Inflammatory macrophage treated with lipopolysaccharide for 4 hours (primary cell): ENCODE measurements at regions not wholly inside any gene's neighbourhood (a gene's known extent, or its start where the extent isn't known, plus 50 kb on each side); places are given as distances from the start of the nearest gene placed in this dataset.

Experiments
- DNase-seq: peaks from one replicate; pipeline ENCODE4 v3.0.0-alpha.2; 2020

DNA sequence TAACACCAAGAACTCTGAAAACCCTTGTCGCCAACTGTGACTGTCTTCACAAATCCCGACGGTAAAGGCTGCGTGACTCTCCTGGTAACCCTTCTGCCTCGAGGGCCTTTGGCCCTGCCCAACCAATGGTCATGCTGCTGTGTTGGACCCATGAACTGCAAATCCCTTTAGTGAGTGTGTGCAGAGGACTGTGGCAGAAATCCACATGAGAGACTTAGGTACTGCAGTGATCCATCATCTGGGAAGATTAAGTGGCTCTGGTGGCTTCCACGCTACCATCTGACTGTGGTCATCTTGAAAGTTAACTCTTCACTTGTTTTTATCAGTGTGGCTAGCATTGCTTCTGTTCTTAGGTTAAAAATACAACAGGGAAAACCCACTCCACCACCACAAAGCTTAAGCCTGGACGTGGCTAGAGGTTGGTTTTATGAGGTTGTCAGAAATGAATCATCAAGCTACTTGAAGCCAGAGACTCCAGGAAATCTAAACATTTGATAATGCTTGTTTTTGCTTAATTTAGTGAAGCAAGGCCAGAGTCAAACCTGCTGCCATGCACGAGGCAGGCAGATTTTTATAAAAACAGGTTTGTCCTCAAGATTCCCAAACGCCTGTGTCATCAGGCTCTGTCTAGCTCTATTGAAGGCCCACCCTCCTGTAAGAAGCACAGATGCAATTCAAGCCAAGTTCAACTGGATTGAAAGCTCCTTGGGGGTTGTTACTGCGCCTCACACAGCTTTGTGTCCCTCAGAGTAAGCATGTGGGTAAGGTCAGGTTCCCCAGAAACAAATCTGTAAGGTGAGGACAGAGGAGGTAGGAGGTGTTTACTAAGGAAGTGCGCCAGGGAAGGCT, 52.7 kb upstream of the ERCC6L2 start:
- DNase-seq: no peak

DNA sequence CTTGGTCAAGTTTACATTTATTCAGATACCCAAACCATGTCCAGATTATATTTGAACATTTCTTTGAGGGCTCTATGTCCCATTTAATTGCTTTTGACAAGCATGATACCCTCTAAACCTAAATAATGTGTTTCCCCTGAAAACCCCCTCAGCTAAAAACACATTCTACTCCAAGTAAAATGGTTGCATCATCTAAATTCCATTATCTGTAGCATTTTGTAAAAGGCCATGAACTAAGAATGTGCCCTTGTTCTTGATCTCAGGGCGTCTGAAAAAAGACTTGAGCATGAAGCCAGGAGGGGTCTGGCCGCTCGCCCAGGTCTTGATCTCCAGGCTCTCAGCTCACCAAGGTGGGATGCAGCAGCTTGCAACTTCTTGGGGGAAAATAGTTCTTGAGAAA, 53.5 kb upstream of the ERCC6L2 start:
- no peak for DNase-seq

DNA sequence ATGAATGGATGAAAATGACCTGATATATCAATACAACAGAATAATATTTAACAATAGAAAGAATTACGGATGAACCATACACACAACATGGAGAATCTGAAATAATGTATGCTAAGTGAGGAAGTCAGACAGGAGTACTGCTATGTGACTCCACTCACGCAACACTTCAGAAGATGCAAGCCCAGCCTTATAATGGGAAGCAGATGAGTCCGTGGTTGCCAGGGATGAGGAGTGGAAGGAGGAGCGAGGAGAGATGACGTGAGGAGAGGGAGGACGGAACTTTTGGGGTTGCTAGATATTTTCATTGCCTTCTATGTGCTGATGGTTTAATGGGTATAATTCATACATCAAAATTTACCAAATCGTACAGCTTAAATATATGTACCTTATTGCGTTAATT, 55.4 kb upstream of the ERCC6L2 start:
- DNase-seq: no peak

DNA sequence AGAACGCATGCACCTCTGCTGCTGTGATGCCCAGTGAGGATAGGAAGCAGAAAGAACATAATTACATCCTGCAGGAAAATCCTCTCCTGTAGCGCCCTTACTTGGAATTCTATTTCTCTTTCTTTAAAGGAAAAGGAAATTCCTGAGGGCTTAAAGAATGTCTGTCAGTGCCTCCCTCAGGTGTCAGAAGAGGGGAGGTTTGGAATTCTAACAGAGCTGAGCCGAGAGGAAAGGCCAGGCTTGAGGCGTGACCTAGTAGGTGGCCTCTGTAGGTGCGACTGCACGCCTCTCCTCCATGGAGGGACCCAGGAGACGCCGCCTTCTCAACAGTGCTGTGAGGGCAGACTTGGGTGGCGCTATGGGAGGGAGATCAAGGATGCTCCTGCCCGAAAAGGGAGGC, 55.9 kb upstream of the ERCC6L2 start:
- no peak for DNase-seq

DNA sequence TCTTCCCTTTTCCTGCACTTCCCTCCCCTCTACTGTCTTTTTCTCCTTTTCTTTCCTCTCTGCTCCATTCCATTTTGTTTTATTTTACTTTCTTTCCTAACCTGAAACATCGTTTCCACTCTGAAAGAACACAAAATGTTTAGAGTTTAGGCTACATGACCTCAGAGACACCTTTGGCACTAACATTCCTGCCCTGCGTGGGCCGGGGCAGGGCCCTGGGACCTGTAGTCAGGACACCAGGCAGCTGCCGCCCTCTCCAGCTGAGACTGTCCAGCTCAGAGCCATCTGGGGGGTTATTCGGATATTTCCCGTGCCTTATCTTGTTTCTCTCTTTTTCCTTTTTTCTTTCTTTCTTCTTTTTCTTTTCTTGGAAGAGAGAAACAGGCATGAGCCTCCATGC, 58.3 kb upstream of the ERCC6L2 start:
- no peak for DNase-seq

DNA sequence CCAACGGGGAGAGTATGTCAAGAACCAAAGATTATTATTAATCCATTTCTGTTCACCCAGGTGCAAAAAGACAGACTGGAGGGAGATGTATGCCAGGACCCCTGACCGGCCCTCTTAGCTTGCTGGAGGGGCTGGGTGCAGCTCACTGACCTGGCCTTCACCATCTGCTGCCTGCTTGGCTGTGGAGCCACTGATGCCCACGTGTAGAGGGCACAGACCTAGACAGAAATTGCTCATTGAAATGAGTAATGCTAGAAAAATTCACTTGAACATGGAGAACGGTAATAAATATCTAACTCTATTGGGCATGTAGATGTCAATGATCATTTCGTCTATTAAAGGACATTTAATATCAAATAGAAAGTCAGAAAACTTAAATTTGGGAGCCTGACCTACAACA, 58.8 kb upstream of the ERCC6L2 start:
- no peak for DNase-seq

DNA sequence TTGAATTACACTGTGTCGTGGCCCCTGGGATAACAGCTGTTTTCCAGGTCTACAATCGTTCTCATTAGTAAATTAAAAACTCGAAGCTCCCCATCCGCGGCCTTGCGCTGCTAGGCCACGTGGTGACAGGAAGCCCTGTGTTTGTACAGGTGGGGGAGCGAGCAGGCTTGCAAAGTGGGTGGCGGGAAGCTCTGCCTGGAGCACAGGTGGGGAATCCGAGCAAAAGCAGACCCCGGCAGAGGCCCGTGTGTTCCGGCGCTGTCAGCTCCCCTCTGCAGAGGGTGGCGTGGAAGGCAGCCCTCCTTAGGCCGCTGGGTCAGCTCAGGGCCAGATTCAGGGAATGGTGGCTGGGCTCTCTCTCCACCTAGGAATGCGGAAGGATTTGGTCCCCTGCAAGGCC, 59.5 kb upstream of the ERCC6L2 start:
- no peak for DNase-seq

DNA sequence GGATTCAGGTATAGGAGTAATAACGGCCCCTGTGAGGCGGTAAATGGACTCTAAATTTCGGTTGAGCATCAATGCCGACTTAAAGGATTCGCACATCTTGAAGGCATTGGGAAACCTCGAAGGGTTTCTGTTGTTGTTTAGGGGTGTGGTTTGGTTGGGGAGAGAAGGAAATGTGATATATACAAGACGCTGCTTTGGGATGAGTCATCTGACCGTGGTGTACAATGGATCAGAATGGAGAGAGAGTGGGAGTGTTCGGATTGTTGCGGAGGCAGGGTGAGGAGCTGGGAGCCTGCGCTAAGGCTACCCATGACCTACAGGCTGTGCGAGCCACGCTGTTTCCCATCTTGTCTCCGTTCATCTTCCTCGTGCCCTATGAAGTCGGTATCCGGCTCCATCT, 60.4 kb upstream of the ERCC6L2 start:
- DNase-seq: no peak

DNA sequence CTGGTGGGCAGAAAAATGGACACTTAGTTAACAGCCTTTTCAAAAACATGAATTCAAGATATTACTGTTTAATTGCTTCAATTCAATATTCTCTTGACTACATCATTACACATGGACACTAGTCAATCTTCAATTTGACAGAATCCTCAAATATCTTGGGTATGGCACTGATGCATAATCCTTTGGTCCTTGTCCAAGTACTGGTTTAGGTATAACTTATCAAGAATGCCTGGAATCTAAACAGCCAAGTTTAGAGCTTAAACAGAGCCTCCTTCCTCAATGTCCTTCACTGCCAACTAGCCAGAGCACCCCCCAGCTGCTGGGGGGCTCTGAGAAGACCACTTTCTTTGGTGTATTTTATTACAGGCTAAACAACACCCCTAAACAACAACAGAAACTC, 61.6 kb upstream of the ERCC6L2 start:
- DNase-seq: no peak

DNA sequence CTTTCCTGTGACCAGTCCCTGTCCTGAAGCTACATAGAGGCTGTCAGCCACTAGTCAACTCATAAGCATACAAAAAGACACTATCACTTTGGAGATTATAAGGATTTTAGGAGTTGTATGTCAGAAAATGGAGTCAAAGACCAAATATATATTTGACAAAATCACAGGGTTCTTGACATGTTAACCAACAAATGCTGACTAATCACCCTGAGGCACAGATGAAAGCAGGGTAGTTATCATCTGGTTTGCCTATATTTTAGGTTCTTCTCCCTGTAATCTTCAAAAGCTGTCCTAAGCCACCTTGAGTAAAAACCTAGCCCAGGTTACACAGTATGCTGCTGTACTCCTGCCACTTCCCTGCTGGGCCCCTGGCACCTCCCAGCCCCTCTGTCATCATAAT, 64.7 kb upstream of the ERCC6L2 start:
- DNase-seq: no peak

DNA sequence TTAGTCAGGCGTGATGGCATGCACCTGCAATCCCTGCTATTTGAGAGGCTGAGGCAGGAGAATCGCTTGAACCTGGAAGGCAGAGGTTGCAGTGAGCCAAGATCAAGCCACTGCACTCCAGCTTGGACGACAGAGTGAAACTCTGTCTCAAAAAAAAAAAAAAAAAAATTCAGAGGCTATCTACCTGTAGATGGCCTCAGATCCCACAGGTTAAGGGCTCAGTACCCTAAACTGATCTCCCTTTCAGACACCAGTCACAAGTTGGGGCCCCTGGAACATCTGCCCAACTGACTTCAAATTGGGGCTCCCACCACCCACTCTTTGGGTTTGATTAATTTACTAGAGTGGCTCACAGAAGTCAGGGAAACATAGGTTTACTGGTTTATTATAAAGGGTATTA, 65.4 kb upstream of the ERCC6L2 start:
- DNase-seq: no peak

DNA sequence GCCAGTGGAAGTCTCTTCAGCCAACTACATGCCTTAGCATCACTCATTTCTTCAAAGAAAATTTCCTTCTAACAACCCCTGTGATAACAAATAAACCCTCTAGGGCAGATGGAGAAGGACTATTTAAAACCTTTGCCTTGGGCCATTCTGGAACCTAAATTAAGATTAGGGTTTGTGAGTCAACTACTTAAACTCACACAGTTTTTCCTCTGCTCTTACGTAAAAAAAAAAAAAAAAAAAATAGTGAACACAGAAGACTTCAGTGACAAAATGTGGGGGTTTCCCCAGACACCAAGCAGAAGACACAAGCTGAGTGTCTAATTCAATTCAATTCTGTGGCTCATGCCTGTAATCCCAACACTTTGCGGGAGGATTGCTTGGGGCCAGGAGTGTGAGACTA, 65.8 kb upstream of the ERCC6L2 start:
- DNase-seq: no peak

DNA sequence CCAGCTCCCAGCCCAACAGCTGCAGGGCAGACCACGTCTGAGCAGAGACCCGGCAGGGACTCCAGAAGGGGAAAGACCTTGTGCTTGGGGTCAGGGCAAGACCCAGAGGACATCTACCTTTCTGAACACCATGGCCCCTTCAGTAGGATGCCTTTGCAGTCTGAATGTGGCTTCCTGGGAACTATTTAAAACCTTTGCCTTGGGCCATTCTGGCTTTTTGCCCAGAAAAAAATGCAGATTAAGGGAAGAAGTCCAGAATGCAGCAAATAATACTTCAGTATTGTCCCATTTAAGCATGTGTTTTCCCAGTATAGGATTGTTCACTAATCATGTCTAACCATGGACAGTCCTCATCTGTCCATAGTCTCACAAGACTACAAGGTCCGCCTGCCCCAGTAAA, 67.5 kb upstream of the ERCC6L2 start:
- DNase-seq: no peak

DNA sequence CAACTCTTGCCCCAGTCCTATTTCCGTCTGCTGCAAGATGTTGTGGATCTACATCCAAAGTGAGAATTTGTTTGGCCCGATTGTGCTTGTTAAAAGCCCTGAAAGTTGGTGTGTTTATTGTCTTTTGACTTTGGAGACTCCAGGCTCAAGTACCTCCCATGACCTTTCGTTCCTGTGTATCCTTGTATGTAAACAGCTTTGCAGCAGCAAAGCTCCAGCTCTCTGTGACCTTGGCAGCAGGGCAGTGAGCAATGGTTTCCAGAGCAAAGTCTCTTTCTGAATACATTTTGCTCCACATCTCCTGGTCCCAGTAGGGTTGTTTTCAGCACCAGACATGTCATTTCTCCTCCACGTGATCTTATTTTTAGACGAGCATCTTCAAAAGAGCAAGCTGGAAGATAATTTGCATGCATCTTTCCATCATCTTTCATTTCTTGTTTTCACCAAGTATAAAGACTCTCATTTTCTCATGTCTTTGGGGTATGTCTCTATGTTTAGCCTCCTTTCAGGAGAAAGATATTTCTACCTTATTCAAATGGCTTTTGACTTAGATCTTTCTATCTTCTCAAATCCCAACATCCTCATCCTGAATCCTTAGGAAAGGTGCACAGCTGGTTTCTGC, 68.1 kb upstream of the ERCC6L2 start:
- DNase-seq: no peak

DNA sequence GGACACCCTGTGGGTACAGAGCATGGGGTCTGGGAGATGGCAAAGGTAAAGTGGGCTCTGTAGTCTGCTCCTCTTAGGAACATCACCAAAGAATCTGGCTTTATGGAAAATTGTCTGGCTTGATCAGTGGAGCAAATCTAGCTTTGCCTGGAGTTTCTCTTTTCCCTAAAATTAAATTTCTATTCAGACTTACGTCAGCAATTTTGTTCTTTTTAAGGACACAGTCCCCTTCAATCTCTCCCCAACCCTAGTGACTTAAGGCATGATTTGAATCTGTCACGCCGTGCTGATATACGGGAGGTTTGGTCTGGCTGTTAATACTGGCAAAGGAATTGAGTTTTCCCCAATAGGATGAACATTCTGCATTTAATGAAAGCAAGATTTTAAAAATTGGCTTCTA, 72.3 kb upstream of the ERCC6L2 start:
- no peak for DNase-seq

DNA sequence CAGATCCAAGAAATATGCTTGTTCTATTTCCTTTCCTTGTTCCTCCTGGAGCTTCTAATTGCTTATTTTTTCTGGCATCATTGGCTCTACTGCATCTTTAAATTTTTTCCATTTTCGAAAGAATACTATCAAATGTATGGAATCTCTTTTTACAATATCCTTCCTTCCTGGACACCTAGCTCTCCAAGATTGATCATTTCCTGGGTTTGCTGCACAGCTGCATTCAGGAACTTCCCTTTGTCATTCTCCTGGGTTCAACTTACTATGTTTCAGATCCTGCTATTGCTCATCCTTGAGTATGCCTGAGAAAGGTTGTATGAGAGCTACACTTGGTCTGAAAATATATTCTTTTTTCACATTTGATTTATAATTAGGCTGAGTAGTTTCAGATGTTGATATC, 73.7 kb upstream of the ERCC6L2 start:
- no peak for DNase-seq

DNA sequence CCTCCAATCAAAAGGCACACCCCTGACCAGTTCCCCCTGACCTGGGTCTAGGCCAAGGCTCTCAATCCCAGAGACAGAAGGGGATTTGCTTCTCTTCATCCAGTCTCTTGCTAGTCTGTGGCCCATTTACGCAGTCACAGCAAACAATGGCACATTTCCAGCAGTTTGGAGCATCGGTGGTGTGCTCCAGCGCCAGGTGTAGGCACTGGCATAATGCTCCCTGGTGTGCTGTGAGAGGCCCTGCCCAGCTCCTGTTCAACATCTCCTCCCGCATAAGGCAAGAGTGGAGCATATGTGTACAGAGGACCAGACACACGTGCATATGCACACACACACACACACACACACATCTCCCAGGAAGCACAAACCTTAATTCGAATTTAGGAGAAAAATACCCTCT, 79.5 kb upstream of the ERCC6L2 start:
- no peak for DNase-seq

DNA sequence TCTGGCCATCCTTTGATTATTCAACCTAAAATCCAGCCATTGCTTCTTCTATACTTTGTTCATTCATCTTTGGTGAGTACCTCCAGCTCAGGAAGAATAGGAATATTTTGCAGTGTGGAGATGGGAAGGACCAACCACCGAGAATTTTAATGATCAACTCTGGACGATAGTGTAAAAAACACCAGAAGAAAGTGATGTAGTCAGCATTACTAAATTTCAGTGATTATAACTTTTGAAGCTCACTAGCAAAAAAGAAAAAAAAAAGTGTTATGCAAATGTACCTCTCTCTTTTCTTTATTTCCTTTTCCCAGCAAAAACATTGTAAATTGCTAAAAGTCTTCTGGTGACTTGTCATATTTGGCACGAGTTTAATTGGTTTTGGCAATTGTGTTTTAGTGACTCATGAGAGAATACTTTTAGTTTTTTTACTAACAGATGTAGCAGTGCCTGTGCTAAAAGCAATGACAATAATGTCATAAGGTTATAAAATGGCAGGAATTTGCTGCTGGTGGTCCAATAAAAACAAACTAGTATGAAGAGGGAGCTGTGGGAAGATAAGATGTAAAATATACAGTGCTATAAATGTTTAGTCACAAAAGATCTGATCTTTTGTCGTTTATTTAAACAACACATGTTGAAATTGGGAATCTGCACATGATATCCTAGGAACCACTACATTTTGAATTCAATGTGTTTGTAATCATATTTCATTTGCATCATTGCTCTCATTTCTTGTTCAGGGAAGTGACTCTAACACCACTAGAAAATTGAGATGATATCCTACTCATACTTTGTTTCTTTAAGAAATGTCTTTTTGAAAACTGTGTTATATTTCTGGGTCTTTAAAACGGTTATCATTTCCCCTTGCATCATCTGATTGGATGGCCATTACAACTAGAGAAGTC, 81.3 kb upstream of the ERCC6L2 start:
- DNase-seq: no peak

DNA sequence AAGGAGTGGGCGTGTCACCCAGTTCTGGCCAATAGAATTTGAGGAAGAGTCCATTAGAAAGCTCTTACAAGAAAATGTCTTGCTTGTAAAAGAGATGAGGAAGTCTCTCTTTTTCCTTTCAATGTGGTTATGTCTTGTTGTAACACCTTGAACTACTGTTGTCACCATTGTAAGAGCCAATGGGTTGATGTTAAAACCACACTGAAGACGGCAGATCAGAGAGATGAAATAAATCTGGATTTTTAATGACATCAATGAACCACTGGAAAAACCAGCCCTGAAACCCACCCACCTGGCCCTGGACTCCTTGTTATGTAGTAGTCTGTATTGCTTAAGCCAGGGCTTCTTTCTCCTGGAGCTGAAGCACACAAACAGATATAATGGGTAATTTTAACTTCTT, 83.8 kb upstream of the ERCC6L2 start:
- no peak for DNase-seq

DNA sequence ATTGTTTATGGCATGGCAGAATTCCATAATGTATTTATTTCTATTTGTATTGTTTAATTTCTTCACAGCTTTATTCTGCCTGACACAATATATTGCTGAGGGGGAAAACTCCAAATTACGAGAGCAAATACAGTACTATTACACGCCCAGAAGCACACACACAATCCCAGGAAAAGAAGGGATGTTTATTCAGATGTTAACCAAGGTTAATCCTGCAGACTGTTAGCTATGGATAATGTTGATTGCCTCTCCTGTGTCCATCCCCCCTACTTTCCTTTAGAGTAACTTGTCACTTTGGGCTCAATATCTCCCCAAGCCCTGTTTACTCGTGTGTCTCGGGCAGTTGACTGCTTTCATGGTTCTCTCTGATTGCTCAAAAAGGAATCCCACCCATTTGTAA, 84.2 kb upstream of the ERCC6L2 start:
- no peak for DNase-seq

DNA sequence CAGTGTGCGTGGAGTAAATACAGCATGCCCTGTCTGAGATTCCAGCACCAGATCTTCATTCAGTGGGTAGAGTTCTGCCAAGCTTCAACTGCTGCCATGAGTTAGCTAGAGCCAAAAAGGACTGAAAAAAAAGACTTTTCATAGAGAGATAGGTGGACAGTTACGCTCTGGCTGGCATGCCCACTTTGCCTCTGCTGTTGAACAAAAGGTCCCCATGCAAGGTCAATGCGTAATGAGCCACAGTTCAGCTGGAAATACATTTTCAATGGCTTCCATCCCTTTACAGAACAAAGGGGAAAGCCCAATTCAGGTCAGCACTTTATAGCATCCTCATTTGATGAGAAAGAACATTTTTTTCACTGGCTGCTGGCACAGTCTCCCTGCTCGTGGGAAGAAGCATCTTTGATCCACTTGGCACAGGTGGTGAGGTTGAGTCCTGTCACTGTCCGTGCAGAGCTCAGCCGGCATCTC, 86.9 kb upstream of the ERCC6L2 start:
- DNase-seq: no peak

DNA sequence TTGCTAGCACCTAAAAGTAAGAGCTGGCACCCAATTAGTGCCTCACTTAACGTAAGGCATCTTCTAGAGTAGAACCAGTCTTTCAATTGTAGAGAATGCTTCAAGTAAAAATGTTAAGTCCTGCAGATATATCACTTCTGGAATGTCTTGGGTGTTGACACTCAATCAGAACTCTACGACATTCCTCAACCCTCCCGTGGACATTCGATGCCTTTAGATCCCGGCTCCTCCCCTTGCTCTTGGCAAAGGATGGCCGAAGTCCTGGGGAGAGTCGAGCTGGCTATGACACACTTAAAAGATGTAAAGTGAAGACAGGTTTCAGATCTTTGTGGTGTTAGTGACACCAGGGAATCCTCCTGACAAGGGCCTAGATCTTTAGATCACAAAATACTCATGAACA, 87.5 kb upstream of the ERCC6L2 start:
- DNase-seq: no peak

DNA sequence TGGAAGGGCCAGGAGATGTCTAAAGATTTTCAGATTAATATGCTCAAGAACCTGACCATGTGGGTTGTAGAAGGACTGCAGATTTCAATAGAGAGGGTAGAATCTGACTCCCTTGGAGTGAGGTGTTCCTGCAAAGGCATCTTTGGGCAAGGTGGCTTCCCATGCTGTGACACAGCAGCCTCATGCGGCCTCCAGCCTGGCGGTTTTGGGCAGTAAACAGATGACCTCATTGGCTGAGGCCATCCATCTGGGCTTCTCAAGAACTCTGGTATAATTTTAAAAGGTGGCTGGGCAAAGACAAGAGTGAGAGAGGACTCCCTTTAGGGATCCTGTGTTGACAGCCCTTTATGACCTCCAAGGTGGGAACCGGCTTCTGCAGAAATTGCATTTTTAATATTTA, 90.3 kb upstream of the ERCC6L2 start:
- DNase-seq: no peak

DNA sequence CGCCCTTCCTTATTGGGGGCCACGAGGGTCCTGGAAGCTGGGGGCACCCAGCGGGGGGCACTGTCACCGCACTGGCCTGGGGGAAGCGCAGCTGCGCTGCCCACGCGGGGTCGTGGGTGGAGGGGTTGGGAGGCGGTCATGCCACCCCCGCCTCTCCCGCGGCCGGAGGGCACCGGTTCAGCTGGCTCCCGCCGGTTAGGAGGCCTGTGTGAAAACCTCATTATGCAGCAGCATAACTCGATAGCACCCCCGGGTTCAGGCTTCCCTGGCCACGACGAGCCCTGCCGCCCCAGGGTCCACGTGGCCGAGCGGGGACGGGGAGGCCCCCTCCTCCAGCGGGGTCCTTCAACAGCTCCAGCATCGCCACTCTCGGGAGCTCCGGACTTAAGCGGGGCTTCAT, 91.2 kb upstream of the ERCC6L2 start:
- no peak for DNase-seq
